Erythroblast (primary cell): ENCODE measurements at regions not wholly inside any gene's neighbourhood (a gene's known extent, or its start where the extent isn't known, plus 50 kb on each side); places are given as distances from the start of the nearest gene placed in this dataset.

Source experiments
- GATA1 ChIP-seq: IDR thresholded peaks from 2 replicates; pipeline ENCODE4 v1.6.1; 2011; ENCODE audit warnings: low read depth, mild to moderate bottlenecking, control low read depth, low read length, moderate library complexity
- POLR2A ChIP-seq: IDR thresholded peaks from 2 replicates; pipeline ENCODE4 v1.6.1; 2011; ENCODE audit warnings: mild to moderate bottlenecking, low read length

- no peak for TF ChIP-seq POLR2A
- no peak for TF ChIP-seq GATA1
Observed at GRCh38 chr18:39942702-39943101, 2012.3 kb upstream of the PIK3C3 start.
